ENCODE measurements at regions not wholly inside any gene's neighbourhood (a gene's known extent, or its start where the extent isn't known, plus 50 kb on each side); places are given as distances from the start of the nearest gene placed in this dataset.

DNA sequence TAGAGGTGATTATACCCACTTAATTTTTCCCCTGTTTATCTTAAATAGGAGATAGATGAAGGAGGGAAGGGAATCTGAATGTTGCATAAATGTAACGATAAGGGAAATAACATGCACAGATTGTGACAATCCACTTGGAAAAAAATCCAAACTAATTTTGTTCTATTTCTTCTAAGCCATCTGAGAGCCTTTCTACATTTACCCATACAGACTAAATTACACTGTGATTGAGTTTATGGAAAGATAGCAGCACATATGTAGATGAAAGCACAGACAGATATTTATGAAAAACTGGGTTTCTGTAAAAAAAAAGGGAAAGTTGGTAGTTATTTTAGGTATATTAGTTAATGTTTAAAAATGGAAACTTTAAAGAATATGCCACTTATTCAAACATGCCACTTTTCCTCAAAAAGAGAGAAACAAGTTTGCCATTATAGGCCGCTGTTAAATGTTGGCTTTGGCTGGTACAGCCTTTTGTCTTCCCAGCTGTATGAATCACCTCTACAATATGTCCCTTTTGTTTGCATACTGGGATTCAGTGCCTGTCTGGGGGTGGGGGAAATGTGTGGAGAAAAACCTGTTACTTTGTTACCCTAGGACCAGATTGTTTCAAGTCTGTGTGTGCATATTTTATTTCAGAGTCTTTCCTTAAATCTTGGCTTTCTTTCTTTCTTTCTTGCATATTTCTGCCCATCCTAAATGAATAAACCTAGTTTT lies 470.2 kb upstream of the LMO3 start:
- Mint-ChIP-seq H3K27me3 (ENCODE audit: low read depth) (no peaks in the 10 kb centered on the region), H3K36me3 (ENCODE audit: low read depth) (no peaks in the 10 kb centered on the region), H3K9me3 (ENCODE audit: low read depth) (no peaks in the 10 kb centered on the region), H3K4me3 (ENCODE audit: unreplicated experiment) (no peak overlapping the region), H3K27ac (ENCODE audit: unreplicated experiment) (no peak overlapping the region), H3K4me1 (ENCODE audit: low read depth) (peaks cover 13% of the 10 kb centered on the region)
- TF ChIP-seq, protein P1, sequence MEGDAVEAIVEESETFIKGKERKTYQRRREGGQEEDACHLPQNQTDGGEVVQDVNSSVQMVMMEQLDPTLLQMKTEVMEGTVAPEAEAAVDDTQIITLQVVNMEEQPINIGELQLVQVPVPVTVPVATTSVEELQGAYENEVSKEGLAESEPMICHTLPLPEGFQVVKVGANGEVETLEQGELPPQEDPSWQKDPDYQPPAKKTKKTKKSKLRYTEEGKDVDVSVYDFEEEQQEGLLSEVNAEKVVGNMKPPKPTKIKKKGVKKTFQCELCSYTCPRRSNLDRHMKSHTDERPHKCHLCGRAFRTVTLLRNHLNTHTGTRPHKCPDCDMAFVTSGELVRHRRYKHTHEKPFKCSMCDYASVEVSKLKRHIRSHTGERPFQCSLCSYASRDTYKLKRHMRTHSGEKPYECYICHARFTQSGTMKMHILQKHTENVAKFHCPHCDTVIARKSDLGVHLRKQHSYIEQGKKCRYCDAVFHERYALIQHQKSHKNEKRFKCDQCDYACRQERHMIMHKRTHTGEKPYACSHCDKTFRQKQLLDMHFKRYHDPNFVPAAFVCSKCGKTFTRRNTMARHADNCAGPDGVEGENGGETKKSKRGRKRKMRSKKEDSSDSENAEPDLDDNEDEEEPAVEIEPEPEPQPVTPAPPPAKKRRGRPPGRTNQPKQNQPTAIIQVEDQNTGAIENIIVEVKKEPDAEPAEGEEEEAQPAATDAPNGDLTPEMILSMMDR (IDR thresholded peaks at IDR 0.05) = no peak
- DNase-seq (ENCODE audit: low spot score) = no peak

DNA sequence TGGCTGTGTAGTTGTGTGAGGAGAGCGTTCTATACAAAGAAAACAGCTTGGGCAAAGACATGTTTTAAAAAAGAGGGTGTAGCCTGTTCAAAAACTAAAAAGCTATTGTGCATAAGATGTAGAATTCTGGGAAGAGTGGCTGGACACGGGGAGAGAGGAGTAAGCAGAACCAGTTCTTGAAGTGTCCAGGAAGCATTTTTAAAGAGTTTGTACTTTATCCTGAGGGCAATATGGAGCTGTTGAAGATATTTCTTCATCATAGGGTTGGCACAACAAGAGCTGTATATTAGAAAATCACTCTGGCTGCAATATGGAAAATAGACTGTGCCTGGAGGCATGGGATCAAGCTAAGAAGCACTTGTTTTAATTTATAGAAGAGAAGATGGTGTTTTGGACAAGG lies 458.9 kb upstream of the LMO3 start:
- peaks cover 2% of the 10 kb centered on the region for H3K9me3 Mint-ChIP-seq (ENCODE audit: low read depth)

DNA sequence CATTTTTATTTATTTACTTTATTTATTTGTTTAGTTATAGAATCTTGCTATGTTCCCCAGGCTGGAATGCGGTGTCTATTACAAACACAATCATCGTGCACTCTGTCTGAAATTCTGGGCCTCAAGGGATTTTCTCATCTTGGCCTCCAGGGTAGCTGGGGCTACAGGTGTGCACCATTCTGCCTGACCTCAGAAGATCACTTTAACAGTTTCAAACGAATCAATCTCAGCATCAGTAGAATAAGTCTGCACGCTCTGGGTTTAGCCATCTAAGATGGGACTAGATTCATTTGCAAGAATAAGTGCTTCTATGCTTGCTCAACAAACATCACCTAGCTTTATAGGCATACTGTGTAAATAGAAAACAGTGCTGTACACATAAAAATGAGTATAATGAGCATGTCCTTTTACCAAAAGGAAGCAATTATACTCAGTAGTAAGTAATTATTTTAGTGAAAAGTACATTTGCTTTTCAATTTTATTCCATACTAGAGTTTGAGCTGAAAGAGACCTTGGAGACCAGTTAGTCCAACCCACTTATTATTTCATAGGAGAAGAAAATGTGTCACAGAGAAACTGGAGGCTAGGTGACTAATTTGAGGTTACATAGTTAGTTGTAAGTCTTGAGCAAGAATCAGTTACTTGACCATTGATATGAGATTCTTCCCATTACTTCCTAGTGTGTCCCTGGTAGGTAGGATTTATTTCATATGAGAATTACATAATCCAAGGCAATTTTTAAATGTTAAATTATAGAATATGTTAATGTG lies 456.5 kb upstream of the LMO3 start:
- no peaks in the 10 kb centered on the region for H3K36me3 Mint-ChIP-seq (ENCODE audit: low read depth)
- no peak overlapping the region for H3K27ac Mint-ChIP-seq (ENCODE audit: unreplicated experiment)
- no peak for DNase-seq (ENCODE audit: low spot score)
- peaks cover 2% of the 10 kb centered on the region for H3K27me3 Mint-ChIP-seq (ENCODE audit: low read depth)
- H3K4me3 Mint-ChIP-seq (ENCODE audit: unreplicated experiment) = no peak overlapping the region
- TF ChIP-seq, protein P1 (IDR thresholded peaks at IDR 0.05) = no peak
- H3K4me1 Mint-ChIP-seq (ENCODE audit: low read depth) = no peaks in the 10 kb centered on the region
- H3K9me3 Mint-ChIP-seq (ENCODE audit: low read depth) = peaks cover 8% of the 10 kb centered on the region

More for the DNA sequence above, 458.9 kb upstream of the LMO3 start:
- Mint-ChIP-seq H3K27me3 (ENCODE audit: low read depth) (peaks cover 2% of the 10 kb centered on the region), H3K4me1 (ENCODE audit: low read depth) (no peaks in the 10 kb centered on the region), H3K4me3 (ENCODE audit: unreplicated experiment) (no peak overlapping the region), H3K27ac (ENCODE audit: unreplicated experiment) (no peak overlapping the region), H3K36me3 (ENCODE audit: low read depth) (no peaks in the 10 kb centered on the region)
- no peak for DNase-seq (ENCODE audit: low spot score)
- TF ChIP-seq, protein P1 (IDR thresholded peaks at IDR 0.05) = no peak

DNA sequence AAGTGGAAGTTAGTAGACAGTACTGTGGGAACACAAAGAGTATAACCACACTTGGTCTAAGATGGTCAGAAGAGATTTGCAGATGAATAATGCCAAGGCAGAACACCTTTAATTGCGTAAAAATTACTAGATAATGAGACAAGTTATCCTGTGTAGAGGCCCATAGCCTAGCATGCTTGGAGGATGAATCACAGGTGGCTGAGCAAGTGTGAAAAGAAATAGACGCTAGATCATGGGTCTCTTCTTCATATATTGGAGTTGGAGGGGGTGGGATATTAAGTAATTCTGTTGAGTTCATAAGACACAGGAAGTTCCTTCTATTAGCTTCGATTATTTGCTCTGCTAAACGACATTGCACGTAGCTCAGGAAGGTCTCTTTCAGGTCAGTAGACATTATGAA lies 454.3 kb upstream of the LMO3 start:
- Mint-ChIP-seq H3K4me3 (ENCODE audit: unreplicated experiment) (no peak overlapping the region), H3K27ac (ENCODE audit: unreplicated experiment) (no peak overlapping the region), H3K36me3 (ENCODE audit: low read depth) (no peaks in the 10 kb centered on the region), H3K4me1 (ENCODE audit: low read depth) (no peaks in the 10 kb centered on the region), H3K27me3 (ENCODE audit: low read depth) (peaks cover 2% of the 10 kb centered on the region), H3K9me3 (ENCODE audit: low read depth) (peaks cover 8% of the 10 kb centered on the region)
- no peak for DNase-seq (ENCODE audit: low spot score)
- TF ChIP-seq, protein P1 (IDR thresholded peaks at IDR 0.05) = no peak

DNA sequence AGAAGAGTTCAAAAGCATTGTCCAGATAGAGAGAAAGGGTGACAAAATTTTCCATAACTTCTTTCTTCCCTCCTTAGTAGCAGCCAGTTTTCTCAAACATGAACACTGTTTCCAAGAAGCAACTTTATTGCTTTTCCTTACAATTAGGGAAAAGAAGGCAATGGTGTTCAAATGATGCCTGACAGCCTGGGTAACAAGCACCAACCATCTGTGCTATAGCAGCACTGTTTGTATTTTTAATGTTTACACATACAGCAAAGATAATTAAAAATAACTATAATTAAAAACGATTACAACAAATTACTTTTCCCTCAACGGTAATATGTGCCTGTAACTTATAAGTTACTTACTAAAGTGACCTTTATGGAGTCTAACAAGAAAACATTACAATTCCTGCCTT lies 450.6 kb upstream of the LMO3 start:
- Mint-ChIP-seq H3K4me1 (ENCODE audit: low read depth) (no peaks in the 10 kb centered on the region), H3K9me3 (ENCODE audit: low read depth) (peaks cover 8% of the 10 kb centered on the region), H3K4me3 (ENCODE audit: unreplicated experiment) (no peak overlapping the region), H3K27me3 (ENCODE audit: low read depth) (no peaks in the 10 kb centered on the region), H3K27ac (ENCODE audit: unreplicated experiment) (no peak overlapping the region), H3K36me3 (ENCODE audit: low read depth) (no peaks in the 10 kb centered on the region)
- TF ChIP-seq, protein P1 (IDR thresholded peaks at IDR 0.05) = no peak
- no peak for DNase-seq (ENCODE audit: low spot score)
